GM18519 (cell line): ENCODE measurements at regions not wholly inside any gene's neighbourhood (a gene's known extent, or its start where the extent isn't known, plus 50 kb on each side); places are given as distances from the start of the nearest gene placed in this dataset.

ENCODE experiments used
- ATAC-seq: cut with Tn5 transposase; IDR thresholded peaks from one replicate; pipeline ENCODE4 v1.9.1; 2021; ENCODE audit warnings: mild to moderate bottlenecking, moderate library complexity; ENCODE audit not compliant: unreplicated experiment, low FRiP score

- ATAC-seq = no peak
These were observed 93.0 kb upstream of the PCGF5 start for GRCh38 chr10:91127341-91128082.

- no peak for ATAC-seq
These were observed 85.3 kb upstream of the PCGF5 start for GRCh38 chr10:91135113-91135512.

GRCh38 chr10:91137011-91137643, 83.3 kb upstream of the PCGF5 start:
- no peak for ATAC-seq

GRCh38 chr10:91137822-91138221, 82.6 kb upstream of the PCGF5 start:
- no peak for ATAC-seq

- no peak for ATAC-seq
These were observed 79.4 kb upstream of the PCGF5 start for GRCh38 chr10:91140995-91141549.

GRCh38 chr10:91144961-91145360, 75.5 kb upstream of the PCGF5 start:
- ATAC-seq = no peak

- ATAC-seq = no peak
These were observed 74.3 kb upstream of the PCGF5 start for GRCh38 chr10:91146146-91146545.

- ATAC-seq = no peak
These were observed 70.9 kb upstream of the PCGF5 start for GRCh38 chr10:91149550-91149949.

GRCh38 chr10:91150631-91151030, 69.8 kb upstream of the PCGF5 start:
- ATAC-seq = no peak

- no peak for ATAC-seq
These were observed 67.0 kb upstream of the PCGF5 start for GRCh38 chr10:91153508-91153907.

GRCh38 chr10:91154842-91155241, 65.6 kb upstream of the PCGF5 start:
- ATAC-seq = no peak

GRCh38 chr10:91156196-91156595, 64.3 kb upstream of the PCGF5 start:
- no peak for ATAC-seq

- no peak for ATAC-seq
These were observed 61.1 kb upstream of the PCGF5 start for GRCh38 chr10:91159254-91159783.

- ATAC-seq = no peak
These were observed 58.4 kb upstream of the PCGF5 start for GRCh38 chr10:91162050-91162494.

GRCh38 chr10:91162495-91163268, 57.8 kb upstream of the PCGF5 start:
- ATAC-seq = peak; percentile 39

GRCh38 chr10:91163269-91163868, 57.1 kb upstream of the PCGF5 start:
- ATAC-seq = peak; percentile 32

GRCh38 chr10:91163869-91164474, 56.5 kb upstream of the PCGF5 start:
- ATAC-seq = no peak

GRCh38 chr10:91164520-91165065, 55.9 kb upstream of the PCGF5 start:
- no peak for ATAC-seq

GRCh38 chr10:91167406-91167805, 53.1 kb upstream of the PCGF5 start:
- no peak for ATAC-seq

GRCh38 chr10:91170418-91170817, 50.0 kb upstream of the PCGF5 start:
- no peak for ATAC-seq
